HEK293 (cell line): ENCODE measurements at regions not wholly inside any gene's neighbourhood (a gene's known extent, or its start where the extent isn't known, plus 50 kb on each side); places are given as distances from the start of the nearest gene placed in this dataset.

ENCODE experiments used
- CTCF ChIA-PET: fragments of 350-600 bp; formaldehyde crosslinking; extraction: SDS; loops from one replicate; lab custom pipeline; 2021; ENCODE audit warnings: antibody characterized with exemption; lab: Yijun Ruan, JAX
- POLR2A ChIA-PET: fragments of 300-600 bp; formaldehyde crosslinking; extraction: SDS; loops from one replicate; lab custom pipeline; 2020; ENCODE audit warnings: antibody characterized with exemption, inconsistent platforms; lab: Yijun Ruan, JAX
- H3K27ac ChIP-seq: fragments of 200-500 bp; sonication (Bioruptor generic); 2 replicates; pipeline ENCODE4 v1.5.1; 2014; ENCODE audit warnings: low read depth, low read length, control low read depth, inconsistent platforms; ENCODE audit errors: extremely low read depth
- H3K36me3 ChIP-seq, 2 experiments: fragments of 200-500 bp in 1 of 2; sonication (Bioruptor generic) in 1 of 2; 1 replicate in 1 of 2; 2 replicates in 1 of 2; pipeline ENCODE4 v1.5.1; 2014 to 2017; ENCODE audit warnings: inconsistent platforms in 2 of 2, low read length in 2 of 2; ENCODE audit not compliant: control insufficient read depth in 2 of 2, insufficient read depth in 1 of 2
- H3K4me1 ChIP-seq: fragments of 200-500 bp; sonication (Bioruptor generic); 2 replicates; pipeline ENCODE4 v1.5.1; 2014; ENCODE audit warnings: mild to moderate bottlenecking, low read length, inconsistent platforms; ENCODE audit not compliant: control insufficient read depth, insufficient read depth
- H3K4me3 ChIP-seq: 2 replicates; pipeline ENCODE4 v1.5.1; 2011; ENCODE audit warnings: low read depth, mild to moderate bottlenecking, control low read depth, low read length, moderate library complexity
- H3K9me3 ChIP-seq: fragments of 200-500 bp; sonication (Bioruptor generic); 2 replicates; pipeline ENCODE4 v1.5.1; 2014; ENCODE audit warnings: low read depth, low read length, inconsistent platforms; ENCODE audit not compliant: control insufficient read depth, insufficient read depth
- REPIN1 ChIP-seq: fragments of 450-650 bp; formaldehyde crosslinking; IDR thresholded peaks from 2 replicates; pipeline ENCODE4 v1.5.1; 2017; ENCODE audit warnings: missing biosample characterization, missing genetic modification characterization, low read depth
- ZFP37 ChIP-seq: fragments of 450-650 bp; formaldehyde crosslinking; IDR thresholded peaks from 2 replicates; pipeline ENCODE4 v1.5.1; 2016; ENCODE audit warnings: missing biosample characterization, missing genetic modification characterization
- ZNF37A ChIP-seq: fragments of 450-650 bp; IDR thresholded peaks from 2 replicates; pipeline ENCODE4 v1.5.1; 2018; ENCODE audit warnings: missing biosample characterization, missing genetic modification characterization
- ZNF629 ChIP-seq: fragments of 450-650 bp; formaldehyde crosslinking; IDR thresholded peaks from 2 replicates; pipeline ENCODE4 v1.5.1; 2017; ENCODE audit warnings: missing biosample characterization, missing genetic modification characterization
- ZNF654 ChIP-seq: fragments of 450-650 bp; formaldehyde crosslinking; IDR thresholded peaks from 2 replicates; pipeline ENCODE4 v1.5.1; 2016; ENCODE audit warnings: low read depth, missing biosample characterization, missing genetic modification characterization
- ZNF768 ChIP-seq: fragments of 450-650 bp; formaldehyde crosslinking; IDR thresholded peaks from 2 replicates; pipeline ENCODE4 v1.5.1; 2018; ENCODE audit warnings: missing biosample characterization, mild to moderate bottlenecking, missing genetic modification characterization
- TF ChIP-seq, protein P1 (sequence below): fragments of 450-650 bp; formaldehyde crosslinking; IDR thresholded peaks from 2 replicates; pipeline ENCODE4 v1.5.1; 2017; ENCODE audit warnings: missing biosample characterization, missing genetic modification characterization
- TF ChIP-seq, protein P2 (sequence below): fragments of 450-650 bp; formaldehyde crosslinking; IDR thresholded peaks from 2 replicates; pipeline ENCODE4 v1.5.1; 2016; ENCODE audit warnings: missing biosample characterization, missing genetic modification characterization
- TF ChIP-seq, protein P3 (sequence below): fragments of 450-650 bp; formaldehyde crosslinking; IDR thresholded peaks from 2 replicates; pipeline ENCODE4 v1.5.1; 2016; ENCODE audit warnings: missing biosample characterization, missing genetic modification characterization
- TF ChIP-seq, protein P4 (sequence below): fragments of 450-650 bp; formaldehyde crosslinking; IDR thresholded peaks from 2 replicates; pipeline ENCODE4 v1.5.1; 2016; ENCODE audit warnings: missing biosample characterization, missing genetic modification characterization, low read depth
- TF ChIP-seq, protein P5 (sequence below): fragments of 450-650 bp; formaldehyde crosslinking; IDR thresholded peaks from 2 replicates; pipeline ENCODE4 v1.5.1; 2016; ENCODE audit warnings: missing biosample characterization, missing genetic modification characterization
- TF ChIP-seq, protein P6 (sequence below): fragments of 450-650 bp; formaldehyde crosslinking; IDR thresholded peaks from 2 replicates; pipeline ENCODE4 v1.5.1; 2016; ENCODE audit warnings: missing biosample characterization, missing genetic modification characterization
- TF ChIP-seq, protein P7 (sequence below): fragments of 450-650 bp; formaldehyde crosslinking; IDR thresholded peaks from 2 replicates; pipeline ENCODE4 v1.5.1; 2016; ENCODE audit warnings: missing biosample characterization, missing genetic modification characterization
- TF ChIP-seq, protein P8 (sequence below): fragments of 450-650 bp; formaldehyde crosslinking; IDR thresholded peaks from 2 replicates; pipeline ENCODE4 v1.5.1; 2016; ENCODE audit warnings: missing biosample characterization, missing genetic modification characterization

DNA sequence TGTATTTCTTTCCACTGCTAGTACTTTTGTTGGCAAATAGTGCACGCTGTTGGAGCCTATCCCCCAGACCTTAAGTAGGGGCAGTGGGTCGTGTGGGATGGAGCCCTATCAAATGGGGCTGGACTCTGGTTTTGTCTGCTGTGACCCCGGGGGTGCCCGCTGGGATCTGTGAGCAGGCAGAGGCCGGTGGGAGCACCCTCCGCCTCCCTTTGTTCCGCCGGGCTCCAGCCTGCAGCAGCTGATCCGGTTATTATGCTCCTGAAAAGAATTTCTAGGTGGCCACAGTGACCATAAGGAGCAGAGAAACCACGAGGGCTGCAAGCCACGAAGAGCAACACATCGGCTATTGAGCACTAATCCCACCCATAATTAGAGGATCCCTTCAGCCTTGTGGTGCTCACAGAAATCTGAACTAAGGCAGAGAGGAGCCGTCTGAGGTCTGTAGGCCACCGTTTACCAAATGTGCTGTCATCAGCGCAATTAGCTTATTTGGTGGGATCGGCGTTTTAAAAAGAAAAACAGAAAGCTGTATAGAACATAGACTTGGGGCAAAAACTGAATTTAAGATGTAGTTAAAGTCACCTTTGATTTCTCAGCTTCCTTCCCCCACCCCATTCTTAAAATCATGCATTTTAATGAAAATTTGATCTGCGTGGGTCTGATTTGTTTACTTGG lies 598.3 kb upstream of the JAG1 start:
- TF ChIP-seq ZNF37A (tag by site-specific recombination) (no peak), ZNF768 (tag by site-specific recombination) (no peak), ZFP37 (tag by site-specific recombination) (no peak), REPIN1 (tag by site-specific recombination) (no peak)
- TF ChIP-seq, protein P1, sequence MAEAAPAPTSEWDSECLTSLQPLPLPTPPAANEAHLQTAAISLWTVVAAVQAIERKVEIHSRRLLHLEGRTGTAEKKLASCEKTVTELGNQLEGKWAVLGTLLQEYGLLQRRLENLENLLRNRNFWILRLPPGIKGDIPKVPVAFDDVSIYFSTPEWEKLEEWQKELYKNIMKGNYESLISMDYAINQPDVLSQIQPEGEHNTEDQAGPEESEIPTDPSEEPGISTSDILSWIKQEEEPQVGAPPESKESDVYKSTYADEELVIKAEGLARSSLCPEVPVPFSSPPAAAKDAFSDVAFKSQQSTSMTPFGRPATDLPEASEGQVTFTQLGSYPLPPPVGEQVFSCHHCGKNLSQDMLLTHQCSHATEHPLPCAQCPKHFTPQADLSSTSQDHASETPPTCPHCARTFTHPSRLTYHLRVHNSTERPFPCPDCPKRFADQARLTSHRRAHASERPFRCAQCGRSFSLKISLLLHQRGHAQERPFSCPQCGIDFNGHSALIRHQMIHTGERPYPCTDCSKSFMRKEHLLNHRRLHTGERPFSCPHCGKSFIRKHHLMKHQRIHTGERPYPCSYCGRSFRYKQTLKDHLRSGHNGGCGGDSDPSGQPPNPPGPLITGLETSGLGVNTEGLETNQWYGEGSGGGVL (tag by site-specific recombination) = no peak
- TF ChIP-seq, protein P2, sequence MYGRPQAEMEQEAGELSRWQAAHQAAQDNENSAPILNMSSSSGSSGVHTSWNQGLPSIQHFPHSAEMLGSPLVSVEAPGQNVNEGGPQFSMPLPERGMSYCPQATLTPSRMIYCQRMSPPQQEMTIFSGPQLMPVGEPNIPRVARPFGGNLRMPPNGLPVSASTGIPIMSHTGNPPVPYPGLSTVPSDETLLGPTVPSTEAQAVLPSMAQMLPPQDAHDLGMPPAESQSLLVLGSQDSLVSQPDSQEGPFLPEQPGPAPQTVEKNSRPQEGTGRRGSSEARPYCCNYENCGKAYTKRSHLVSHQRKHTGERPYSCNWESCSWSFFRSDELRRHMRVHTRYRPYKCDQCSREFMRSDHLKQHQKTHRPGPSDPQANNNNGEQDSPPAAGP (tag by site-specific recombination) = no peak
- TF ChIP-seq, protein P3, sequence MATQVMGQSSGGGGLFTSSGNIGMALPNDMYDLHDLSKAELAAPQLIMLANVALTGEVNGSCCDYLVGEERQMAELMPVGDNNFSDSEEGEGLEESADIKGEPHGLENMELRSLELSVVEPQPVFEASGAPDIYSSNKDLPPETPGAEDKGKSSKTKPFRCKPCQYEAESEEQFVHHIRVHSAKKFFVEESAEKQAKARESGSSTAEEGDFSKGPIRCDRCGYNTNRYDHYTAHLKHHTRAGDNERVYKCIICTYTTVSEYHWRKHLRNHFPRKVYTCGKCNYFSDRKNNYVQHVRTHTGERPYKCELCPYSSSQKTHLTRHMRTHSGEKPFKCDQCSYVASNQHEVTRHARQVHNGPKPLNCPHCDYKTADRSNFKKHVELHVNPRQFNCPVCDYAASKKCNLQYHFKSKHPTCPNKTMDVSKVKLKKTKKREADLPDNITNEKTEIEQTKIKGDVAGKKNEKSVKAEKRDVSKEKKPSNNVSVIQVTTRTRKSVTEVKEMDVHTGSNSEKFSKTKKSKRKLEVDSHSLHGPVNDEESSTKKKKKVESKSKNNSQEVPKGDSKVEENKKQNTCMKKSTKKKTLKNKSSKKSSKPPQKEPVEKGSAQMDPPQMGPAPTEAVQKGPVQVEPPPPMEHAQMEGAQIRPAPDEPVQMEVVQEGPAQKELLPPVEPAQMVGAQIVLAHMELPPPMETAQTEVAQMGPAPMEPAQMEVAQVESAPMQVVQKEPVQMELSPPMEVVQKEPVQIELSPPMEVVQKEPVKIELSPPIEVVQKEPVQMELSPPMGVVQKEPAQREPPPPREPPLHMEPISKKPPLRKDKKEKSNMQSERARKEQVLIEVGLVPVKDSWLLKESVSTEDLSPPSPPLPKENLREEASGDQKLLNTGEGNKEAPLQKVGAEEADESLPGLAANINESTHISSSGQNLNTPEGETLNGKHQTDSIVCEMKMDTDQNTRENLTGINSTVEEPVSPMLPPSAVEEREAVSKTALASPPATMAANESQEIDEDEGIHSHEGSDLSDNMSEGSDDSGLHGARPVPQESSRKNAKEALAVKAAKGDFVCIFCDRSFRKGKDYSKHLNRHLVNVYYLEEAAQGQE = no peak
- TF ChIP-seq, protein P4, sequence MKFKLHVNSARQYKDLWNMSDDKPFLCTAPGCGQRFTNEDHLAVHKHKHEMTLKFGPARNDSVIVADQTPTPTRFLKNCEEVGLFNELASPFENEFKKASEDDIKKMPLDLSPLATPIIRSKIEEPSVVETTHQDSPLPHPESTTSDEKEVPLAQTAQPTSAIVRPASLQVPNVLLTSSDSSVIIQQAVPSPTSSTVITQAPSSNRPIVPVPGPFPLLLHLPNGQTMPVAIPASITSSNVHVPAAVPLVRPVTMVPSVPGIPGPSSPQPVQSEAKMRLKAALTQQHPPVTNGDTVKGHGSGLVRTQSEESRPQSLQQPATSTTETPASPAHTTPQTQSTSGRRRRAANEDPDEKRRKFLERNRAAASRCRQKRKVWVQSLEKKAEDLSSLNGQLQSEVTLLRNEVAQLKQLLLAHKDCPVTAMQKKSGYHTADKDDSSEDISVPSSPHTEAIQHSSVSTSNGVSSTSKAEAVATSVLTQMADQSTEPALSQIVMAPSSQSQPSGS (tag by site-specific recombination) = no peak
- H3K4me3 ChIP-seq = no peak overlapping the region
- H3K27ac ChIP-seq = no peak overlapping the region
- H3K4me1 ChIP-seq = peaks cover 3% of the 10 kb centered on the region; the same call in 1 of the 2 replicates
- POLR2A ChIA-PET = no interaction called here
- no peaks in the 10 kb centered on the region for H3K9me3 ChIP-seq
- H3K36me3 ChIP-seq = no peaks in the 10 kb centered on the region
- CTCF ChIA-PET = no interaction called here

DNA sequence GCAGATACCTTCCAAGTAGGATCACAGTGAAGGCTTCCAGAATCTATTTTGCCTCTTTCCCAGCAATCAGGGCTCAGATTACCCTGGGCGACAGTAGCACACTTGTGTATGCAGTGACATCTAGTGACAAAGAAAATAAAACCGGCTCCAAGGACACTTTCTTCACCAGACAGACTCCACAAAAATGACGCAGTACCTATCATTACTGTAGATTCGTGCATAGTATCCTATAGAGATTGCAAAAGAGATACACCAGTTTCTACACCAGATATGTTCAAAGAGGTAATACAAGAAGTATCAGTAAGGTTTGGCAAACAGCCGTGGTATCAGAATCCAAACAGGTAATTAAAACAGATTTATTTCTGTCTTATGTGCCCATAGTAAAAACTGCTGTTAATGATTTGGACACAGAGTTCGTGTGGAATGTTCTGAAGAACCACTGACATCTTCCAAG lies 600.4 kb upstream of the JAG1 start:
- no peaks in the 10 kb centered on the region for H3K36me3 ChIP-seq
- no peak overlapping the region for H3K4me3 ChIP-seq
- no peaks in the 10 kb centered on the region for H3K4me1 ChIP-seq
- no peak overlapping the region for H3K27ac ChIP-seq
- no peaks in the 10 kb centered on the region; the same call in 1 of the 2 replicates for H3K9me3 ChIP-seq
- ChIA-PET CTCF (interaction anchor here (0.8 kb wide), 1 partner anchor 269 kb away, joined by 4 read pairs; no protein-coding TSS in a partner anchor), POLR2A (no interaction called here)
- TF ChIP-seq ZNF654 (peak; percentile 92), ZNF629 (0 out of 2 replicates have a peak, but pooled peaks have one; percentile 24)
- TF ChIP-seq, protein P5, sequence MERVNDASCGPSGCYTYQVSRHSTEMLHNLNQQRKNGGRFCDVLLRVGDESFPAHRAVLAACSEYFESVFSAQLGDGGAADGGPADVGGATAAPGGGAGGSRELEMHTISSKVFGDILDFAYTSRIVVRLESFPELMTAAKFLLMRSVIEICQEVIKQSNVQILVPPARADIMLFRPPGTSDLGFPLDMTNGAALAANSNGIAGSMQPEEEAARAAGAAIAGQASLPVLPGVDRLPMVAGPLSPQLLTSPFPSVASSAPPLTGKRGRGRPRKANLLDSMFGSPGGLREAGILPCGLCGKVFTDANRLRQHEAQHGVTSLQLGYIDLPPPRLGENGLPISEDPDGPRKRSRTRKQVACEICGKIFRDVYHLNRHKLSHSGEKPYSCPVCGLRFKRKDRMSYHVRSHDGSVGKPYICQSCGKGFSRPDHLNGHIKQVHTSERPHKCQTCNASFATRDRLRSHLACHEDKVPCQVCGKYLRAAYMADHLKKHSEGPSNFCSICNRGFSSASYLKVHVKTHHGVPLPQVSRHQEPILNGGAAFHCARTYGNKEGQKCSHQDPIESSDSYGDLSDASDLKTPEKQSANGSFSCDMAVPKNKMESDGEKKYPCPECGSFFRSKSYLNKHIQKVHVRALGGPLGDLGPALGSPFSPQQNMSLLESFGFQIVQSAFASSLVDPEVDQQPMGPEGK = no peak
- TF ChIP-seq, protein P6, sequence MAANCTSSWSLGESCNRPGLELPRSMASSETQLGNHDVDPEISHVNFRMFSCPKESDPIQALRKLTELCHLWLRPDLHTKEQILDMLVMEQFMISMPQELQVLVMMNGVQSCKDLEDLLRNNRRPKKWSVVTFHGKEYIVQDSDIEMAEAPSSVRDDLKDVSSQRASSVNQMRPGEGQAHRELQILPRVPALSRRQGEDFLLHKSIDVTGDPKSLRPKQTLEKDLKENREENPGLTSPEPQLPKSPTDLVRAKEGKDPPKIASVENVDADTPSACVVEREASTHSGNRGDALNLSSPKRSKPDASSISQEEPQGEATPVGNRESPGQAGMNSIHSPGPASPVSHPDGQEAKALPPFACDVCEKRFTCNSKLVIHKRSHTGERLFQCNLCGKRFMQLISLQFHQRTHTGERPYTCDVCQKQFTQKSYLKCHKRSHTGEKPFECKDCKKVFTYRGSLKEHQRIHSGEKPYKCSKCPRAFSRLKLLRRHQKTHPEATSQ (tag by site-specific recombination) = no peak
- TF ChIP-seq, protein P7, sequence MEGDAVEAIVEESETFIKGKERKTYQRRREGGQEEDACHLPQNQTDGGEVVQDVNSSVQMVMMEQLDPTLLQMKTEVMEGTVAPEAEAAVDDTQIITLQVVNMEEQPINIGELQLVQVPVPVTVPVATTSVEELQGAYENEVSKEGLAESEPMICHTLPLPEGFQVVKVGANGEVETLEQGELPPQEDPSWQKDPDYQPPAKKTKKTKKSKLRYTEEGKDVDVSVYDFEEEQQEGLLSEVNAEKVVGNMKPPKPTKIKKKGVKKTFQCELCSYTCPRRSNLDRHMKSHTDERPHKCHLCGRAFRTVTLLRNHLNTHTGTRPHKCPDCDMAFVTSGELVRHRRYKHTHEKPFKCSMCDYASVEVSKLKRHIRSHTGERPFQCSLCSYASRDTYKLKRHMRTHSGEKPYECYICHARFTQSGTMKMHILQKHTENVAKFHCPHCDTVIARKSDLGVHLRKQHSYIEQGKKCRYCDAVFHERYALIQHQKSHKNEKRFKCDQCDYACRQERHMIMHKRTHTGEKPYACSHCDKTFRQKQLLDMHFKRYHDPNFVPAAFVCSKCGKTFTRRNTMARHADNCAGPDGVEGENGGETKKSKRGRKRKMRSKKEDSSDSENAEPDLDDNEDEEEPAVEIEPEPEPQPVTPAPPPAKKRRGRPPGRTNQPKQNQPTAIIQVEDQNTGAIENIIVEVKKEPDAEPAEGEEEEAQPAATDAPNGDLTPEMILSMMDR (tag by site-specific recombination) = peak; percentile 56
- TF ChIP-seq, protein P8, sequence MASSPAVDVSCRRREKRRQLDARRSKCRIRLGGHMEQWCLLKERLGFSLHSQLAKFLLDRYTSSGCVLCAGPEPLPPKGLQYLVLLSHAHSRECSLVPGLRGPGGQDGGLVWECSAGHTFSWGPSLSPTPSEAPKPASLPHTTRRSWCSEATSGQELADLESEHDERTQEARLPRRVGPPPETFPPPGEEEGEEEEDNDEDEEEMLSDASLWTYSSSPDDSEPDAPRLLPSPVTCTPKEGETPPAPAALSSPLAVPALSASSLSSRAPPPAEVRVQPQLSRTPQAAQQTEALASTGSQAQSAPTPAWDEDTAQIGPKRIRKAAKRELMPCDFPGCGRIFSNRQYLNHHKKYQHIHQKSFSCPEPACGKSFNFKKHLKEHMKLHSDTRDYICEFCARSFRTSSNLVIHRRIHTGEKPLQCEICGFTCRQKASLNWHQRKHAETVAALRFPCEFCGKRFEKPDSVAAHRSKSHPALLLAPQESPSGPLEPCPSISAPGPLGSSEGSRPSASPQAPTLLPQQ (tag by site-specific recombination) = peak; percentile 14; the same call in 1 of the 2 replicates
